ENCODE measurements at regions not wholly inside any gene's neighbourhood (a gene's known extent, or its start where the extent isn't known, plus 50 kb on each side); places are given as distances from the start of the nearest gene placed in this dataset.
"Not testable (repeated sequence)": the region's sequence is repeated elsewhere in the genome, so short reads cannot be mapped to it uniquely, and the experiment has no call there.

DNA sequence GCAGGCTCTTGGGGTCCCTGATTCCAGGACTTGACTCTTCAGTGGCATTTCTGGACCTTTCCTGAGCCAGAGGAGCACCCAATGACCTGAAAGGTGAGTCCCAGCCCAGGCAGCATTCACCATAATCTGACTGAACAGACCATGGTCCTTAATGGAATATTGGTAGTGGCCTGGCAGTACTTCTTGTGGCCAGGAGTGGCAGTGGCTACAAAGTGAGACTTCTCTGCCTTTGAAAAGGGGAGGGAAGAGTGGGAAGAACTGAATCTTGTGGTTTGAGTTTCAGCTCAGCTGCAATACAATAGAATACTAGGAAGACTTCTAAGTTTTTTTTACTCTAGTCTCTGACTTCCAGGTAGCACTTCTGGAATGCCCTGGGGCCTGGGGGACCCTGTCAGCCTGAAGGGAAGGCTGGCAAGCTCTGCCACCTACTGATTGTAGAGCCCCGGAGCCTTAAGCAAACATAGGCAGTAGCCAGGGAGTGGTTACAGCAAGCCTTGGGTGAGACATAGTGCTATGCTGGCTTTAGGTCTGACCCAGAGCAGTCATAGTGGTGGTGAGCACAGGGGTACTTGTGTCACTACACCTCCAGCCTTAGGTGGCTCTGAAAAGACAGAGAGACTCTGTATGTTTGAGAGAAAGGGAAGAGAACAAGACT is 674.2 kb upstream of the MANEA start:
- no peak for DNase-seq

DNA sequence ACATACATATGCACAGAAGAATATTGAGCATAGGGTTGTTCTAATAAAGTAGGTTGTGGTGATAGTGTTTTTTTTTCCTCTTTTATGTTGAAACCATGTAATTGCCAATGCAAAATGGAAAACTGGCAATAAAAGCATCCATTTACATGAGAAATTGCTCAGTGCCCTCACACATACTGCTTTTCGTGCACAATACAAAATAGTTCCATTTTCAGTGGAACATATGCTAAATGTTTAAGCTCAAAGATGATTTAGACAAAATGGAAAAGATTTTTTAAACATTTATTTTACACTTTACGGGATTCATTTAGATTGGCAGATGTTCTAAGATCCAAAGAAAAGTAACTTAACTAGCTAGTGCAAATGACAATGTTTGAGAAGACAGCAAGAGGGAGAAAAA is 678.1 kb upstream of the MANEA start:
- DNase-seq = no peak

DNA sequence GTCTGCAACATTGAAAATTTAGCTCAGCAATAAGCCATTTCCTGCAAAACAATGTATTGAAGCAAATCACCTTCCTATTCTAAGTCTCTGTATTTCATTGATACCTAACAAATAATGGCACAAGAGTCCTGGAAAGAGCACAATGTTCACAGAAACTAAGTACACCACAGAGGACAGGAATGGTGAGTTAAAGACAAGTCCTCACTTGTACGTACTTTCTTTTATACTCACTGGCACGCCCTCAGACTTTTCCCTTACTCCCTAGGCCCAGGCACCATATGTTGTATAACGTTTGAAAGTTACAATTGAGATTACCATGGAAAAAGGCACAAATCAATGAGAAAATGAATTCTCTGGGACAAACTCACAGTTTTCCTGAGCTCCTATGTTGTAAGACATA is 683.0 kb upstream of the MANEA start:
- no peak for DNase-seq

DNA sequence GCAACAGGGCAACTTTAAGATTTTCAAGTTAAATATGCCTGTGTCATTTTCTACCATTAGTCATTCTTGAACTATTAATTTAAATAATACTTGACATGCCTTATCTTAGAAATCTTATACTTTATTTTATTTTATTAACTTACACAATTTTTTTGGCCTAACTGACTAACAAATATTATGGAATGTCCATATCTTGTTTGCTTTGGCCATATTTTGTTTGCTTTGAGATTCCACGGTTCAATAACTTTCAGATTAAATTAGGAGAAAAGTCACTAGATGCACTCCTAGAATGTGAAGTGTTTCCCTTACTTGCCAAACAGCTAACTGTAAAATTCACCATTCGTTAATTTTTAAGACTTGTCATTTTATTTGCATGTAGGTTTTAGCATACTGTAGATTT is 684.0 kb upstream of the MANEA start:
- no peak for DNase-seq

DNA sequence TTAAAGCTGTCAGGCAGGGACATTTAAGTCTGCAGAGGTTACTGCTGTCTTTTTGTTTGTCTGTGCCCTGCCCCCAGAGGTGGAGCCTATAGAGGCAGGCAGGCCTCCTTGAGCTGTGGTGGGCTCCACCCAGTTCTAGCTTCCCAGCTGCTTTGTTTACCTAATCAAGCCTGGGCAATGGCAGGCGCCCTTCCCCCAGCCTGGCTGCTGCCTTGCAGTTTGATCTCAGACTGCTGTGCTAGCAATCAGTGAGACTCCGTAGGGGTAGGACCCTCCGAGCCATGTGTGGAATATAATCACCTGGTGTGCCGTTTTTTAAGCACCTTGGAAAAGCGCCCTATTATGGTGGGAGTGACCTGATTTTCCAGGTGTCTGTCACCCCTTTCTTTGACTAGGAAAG is 703.5 kb upstream of the MANEA start:
- not testable (repeated sequence) for DNase-seq

DNA sequence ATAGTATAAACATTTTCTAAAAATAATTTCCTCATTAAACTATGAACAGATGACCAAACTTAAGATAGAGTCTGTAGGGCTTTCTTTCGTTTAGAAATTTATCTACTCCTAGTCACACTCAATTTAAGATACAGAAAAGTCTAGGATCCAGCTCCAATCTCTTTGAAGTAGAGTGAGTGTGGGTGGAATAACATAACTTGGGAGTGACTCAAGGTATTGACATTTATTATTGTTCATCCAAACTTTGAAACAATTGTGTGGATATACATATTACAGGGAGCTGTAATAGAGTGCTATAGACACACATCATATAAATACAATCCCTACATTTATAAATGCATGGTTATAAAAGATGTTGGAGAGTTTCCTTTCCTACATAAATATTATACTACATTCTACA is 715.2 kb upstream of the MANEA start:
- DNase-seq = no peak

DNA sequence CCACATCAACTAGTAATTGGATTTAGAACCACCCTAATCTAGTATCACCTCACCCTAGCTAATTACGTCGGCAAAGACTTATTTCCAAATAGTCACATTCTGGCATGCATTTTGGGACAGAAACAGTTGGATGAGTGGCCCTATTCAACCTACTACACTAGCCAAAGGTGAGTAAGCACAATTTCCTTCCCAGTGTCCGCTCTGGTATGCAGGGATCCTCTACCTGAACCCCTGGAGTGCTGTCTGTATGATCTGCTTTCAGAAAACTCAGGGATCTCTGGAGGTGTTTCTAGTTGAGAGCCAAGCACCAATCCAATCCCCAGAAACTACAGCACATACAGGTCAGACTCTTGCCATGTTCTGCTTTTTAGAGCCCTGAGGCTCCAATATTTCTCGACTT is 717.4 kb upstream of the MANEA start:
- no peak for DNase-seq

DNA sequence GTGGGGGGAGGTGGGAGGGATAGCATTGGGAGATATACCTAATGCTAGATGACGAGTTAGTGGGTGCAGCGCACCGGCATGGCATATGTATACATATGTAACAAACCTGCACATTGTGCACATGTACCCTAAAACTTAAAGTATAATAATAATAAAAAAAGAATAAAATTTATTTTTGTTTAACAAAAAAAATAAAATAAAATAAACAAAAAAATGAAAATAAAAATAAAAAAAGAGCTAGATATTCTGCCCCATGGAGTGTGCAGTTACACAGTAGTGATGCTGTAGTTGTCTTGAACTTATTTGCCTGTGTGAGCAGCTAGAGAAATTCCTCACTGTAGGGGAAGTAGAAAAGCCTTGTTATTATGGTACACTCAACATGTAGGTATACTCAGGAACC is 720.3 kb upstream of the MANEA start:
- DNase-seq = not testable (repeated sequence)

DNA sequence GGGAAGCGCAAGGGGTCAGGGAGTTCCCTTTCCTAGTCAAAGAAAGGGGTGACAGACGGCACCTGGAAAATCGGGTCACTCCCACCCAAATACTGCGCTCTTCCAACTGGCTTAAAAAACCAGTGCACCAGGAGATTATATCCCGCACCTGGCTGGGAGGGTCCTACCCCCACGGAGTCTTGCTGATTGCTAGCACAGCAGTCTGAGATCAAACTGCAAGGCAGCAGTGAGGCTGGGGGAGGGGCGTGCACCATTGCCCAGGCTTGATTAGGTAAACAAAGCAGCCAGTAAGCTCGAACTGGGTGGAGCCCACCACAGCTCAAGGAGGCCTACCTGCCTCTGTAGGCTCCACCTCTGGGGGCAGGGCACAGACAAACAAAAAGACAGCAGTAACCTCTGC is 726.0 kb upstream of the MANEA start:
- not testable (repeated sequence) for DNase-seq

DNA sequence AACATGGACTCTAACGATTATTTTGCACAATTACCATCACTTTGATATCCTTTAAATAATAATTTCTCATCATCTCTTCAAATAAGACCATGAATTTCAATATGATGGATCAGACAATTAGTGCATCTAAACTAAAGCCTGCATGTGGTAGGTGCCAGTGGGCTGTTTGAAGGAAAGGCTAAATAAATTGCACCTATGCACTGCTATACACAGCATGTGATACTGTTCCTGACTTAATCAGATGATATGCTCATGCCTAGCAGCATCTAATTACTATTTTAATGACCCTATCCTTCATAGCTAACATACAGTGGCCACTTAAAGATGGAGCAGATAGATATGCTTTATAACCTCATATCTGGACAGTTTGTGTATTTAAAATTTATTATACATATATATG is 731.6 kb upstream of the MANEA start:
- DNase-seq = no peak

DNA sequence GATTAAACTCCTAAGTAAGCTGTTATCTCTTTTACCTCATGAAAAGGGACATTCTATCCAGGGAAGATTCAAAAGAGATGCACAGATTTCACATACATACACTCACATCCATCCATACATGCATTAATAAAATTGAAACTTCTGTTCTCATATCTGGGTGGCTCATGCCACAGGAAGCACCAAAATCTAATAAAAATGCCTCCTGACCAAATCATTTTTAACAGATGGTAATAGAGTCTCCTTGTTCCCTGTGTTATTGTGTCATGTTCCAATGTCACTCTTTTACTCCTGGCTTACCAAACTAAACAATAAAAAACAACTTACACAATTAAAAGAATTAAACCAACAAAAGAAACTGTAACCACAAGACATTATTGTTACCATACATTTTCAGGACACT is 742.1 kb upstream of the MANEA start:
- no peak for DNase-seq

DNA sequence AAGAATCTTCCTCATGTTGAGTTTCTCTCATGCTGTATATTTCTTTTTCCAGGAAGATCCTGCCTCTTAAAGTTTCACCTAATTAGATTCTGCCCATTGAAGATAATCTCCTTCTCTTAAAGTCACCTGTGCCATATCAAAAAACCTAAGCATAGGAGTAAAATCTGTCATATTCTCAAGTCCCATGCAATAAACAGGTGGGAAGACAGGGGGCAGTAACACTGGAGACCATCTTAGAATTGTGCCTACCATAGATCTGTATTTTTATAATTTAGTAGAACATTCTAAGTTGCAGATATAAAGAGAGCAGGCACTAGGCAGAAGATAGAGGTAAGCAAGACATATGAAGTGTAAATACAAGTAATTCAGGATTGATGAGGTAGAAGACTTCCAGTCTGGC is 763.5 kb upstream of the MANEA start:
- no peak for DNase-seq

DNA sequence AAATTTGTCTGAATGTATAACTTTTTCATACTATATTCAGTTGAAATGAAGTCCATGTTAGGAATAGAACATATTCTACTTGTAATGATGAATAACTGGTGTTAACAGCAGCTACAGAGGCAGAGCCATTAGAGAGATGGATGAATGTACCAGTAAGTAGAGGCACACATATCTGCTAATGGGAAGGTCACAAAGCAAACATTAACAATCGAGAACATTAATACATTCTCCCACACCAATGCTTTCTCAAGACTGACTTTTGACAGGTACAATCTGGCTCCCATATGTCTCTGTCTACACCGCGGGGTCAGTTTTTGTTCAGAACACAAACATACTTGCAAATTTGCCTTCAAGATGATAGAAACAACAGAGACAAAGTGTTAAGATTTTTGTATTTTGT is 776.0 kb upstream of the MANEA start:
- DNase-seq = no peak

DNA sequence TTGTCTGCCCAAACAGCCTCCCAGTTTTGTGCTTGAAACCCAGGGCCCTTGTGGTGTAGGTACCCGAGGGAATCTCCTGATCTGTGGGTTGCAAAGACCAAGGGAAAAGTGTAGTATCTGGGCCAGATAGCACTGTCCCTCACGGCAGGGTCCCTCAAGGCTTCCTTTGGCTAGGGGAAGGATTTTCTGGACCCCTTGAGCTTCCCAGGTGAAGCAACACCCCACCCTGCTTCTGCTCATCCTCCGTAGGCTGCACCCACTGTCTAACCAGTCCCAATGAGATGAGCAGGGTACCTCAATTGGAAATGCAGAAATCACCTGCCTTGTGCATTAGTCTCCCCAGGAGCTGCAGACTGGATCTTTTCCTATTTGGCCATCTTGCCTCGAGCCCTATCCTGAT is 791.8 kb upstream of the MANEA start:
- no peak for DNase-seq

DNA sequence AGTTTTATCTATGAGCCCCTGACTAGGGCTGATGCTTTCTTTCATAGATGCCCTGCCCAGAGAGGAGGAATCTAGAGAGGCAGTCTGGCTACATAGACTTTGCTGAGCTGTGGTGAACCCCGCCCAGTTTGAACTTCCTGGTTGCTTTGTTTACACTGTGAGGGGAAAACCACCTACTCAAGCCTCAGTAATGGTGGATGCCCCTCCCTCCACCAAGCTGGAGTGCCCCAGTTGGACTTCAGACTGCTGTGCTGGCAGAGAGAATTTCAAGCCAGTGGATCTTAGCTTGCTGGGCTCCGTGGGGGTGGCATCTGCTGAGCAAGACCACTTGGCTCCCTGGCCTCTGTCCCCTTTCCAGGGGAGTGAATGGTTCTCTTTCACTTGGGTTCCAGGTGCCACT is 792.3 kb upstream of the MANEA start:
- not testable (repeated sequence) for DNase-seq

DNA sequence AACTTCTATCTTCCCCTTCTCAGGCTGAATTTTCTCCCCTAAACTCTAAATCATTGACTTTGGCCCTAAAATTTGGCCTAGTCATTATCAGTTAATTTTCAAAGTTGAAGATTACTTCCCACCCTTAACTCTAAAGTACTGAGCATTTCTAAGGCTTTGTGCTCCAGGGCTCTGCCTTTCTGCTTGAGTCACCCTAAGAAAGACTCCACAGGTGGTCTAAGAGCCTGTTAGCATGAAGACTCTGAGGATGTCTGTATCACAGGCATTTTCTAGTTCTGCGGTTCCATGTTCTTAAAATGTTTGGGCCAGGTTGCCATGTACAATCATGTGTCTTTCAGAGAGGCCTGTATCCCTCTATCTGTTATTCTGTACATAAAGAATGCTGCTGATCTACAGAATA is 808.1 kb upstream of the MANEA start:
- no peak for DNase-seq

DNA sequence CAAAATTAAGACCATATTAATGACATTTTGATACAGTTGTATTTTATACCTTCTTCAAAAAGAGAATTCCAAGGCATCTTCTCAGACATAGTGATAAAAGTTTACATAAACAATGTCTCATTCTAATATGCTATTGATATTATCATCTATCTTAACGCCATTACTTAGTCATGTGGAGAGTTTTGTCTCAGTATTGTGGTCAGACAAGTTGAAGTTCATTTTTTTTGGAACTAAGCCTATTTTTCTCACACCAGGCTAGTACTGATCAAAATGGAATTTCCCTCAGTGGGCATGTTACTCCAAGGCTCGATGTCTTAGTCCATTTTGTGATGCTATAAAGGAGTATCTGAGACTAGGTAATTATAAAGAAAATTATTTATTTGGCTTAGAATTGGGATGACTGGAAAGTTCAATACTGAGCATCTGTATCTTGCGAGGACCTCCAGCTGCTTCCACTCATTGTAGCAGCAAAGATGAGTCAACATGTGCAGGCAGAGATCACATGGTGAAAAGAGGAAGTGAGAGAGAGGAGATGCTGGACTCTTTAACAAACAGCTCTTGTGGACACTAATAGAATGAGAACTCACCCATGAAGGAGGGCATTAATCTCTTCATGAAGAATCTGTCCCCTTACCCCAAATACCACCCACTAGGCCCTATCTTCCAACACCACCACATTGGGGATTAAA is 825.5 kb upstream of the MANEA start:
- peak; percentile 15 to 22 (median 22) for DNase-seq

DNA sequence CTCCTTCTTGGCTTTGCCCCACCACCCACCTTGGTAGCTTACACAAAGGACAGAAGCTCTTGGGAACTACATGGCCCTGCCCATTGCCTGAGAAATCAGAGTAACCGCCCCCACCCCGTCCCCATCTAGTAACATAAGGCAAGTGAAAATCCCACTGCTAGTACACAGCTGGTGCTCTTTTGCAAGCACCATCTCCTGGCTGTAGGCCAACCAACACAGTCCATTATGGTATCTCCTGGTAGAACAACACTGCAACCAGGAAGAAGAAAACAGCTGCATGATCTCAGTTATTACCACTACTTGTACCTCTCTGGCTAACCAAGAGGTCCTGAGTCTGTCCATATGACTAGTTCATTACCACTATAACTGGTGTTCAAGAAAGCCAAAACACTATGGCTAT is 841.1 kb upstream of the MANEA start:
- no peak for DNase-seq

DNA sequence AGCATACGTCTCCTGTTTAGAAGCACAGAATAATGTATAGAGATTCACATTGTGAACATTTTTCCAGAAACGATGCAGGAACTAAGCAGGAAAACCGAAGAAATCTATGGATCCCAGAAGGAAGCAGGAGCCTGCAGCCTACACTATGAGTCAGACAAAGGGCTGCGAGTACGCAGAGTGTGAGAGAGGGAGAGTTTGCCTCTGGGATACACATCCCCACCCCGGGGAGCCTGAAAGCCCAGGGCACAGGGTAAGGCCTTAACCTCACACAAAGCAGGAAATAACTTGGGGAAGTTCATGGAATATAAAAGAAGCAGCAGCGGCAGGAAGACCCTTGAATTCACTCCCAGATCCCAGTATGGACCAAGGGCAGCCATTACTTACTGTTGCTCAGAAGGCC is 842.1 kb upstream of the MANEA start:
- no peak for DNase-seq

DNA sequence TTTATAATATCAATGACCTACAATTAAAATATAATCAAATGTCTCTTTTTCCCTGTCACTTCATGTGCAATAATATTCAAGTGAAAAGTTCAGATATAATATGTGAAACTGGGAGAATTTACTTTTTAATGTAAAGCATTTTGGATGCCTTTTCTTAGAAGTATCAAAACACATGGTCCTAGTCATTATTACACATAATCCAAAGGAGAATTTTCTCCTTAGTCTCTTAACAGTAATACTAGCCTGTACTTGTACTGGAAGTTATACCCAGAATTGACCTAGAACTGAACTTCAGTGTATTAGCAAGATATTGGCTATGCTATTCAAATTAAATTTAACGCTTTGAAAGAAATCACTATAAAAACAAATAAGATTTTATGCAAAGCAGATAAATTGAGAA is 842.6 kb upstream of the MANEA start:
- no peak for DNase-seq

DNA sequence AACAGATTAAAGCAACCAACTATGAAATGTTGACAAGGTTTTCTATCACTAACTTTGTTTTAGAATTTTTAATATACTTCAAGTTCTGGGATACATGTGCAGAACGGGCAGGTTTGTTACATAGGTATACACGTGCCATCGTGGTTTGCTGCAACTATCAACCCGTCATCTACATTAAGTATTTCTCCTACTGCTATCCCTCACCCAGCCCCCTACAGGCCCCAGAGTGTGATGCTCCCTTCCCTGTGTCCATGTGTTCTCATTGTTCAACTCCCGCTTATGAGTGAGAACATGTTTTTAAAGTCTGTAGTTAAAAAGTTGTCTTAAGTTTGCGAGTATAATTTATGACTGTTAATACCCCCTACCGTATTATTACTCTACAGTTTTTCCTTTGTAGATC is 844.3 kb upstream of the MANEA start:
- DNase-seq = no peak

DNA sequence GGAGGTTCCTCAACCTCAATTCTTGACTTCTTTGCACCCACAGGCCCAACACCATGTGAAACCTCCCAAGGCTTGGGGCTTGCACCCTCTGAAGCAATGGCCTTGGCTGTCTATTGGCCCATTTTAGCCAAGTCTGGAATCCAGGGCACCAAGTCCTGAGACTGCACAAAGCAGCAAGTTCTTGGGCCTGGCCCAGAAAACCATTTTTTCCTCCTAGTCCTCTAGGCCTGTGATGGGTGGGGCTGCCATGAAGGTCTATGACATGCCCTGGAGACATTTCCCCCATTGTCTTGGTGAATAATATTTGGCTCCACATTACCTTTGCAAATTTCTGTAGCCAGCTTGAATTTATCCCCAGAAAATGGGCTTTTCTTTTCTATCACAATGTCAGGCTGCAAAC is 849.6 kb upstream of the MANEA start:
- DNase-seq = no peak

DNA sequence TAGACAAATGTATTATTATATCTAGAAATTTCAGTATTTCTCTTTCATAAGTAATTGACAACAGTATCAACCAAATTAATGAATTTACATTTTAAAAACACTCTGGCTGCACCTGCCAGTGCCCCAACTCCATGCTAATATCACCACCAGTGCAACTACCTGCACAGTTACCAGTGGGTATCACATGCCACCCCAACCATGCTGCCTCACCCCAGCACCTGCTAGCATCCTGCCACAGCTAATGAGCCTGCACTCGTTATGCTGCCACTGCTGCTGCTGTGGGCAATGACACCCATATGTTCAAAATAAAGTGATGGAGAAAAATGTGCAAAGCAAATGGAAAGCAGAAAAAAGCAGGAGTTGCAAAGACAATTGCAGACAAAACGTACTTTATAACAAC is 855.9 kb upstream of the MANEA start:
- no peak for DNase-seq

DNA sequence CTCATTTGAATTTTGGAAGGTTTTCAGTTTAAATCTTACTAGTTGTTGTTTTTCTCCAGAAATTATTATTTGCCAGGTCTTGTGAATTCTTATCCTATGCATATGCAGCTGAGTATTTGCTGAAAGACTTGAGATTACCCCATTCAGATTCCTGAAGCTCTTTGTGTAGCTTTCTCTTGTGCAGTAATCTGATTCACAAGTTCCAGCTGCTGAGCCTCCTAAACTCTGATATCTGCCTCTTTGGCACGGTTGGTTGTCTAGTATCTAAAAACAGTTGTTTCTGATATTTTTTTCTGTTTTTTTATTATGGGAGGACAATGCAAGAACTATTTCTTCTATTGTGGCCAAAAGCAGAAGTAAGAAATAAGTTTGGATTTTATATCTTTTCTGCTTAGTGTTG is 863.9 kb upstream of the MANEA start:
- no peak for DNase-seq

DNA sequence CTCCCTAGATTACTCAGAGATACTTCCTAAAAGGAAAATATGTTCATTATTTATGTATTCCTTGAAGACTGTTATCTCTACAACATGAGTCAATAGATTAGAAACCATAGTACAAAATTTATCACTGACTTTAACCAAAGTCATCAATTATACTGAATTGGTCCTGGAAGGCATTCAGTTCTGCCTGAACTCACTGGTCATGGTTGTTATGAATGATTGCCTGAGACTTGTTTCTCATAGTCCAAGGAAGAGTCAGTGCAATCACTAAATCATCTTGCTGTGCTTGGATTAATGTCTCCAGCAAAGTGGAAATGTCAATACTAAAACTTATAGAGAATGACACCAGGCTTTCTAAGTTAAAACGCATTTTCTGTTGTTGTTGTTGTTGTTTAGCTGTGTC is 878.6 kb upstream of the MANEA start:
- DNase-seq = no peak
